ENCODE measurements at regions not wholly inside any gene's neighbourhood (a gene's known extent, or its start where the extent isn't known, plus 50 kb on each side); places are given as distances from the start of the nearest gene placed in this dataset.
A peak's percentile ranks its signal among the peaks of the same experiment; 100 is the strongest.
"Not testable (repeated sequence)": the region's sequence is repeated elsewhere in the genome, so short reads cannot be mapped to it uniquely, and the experiment has no call there.

DNA sequence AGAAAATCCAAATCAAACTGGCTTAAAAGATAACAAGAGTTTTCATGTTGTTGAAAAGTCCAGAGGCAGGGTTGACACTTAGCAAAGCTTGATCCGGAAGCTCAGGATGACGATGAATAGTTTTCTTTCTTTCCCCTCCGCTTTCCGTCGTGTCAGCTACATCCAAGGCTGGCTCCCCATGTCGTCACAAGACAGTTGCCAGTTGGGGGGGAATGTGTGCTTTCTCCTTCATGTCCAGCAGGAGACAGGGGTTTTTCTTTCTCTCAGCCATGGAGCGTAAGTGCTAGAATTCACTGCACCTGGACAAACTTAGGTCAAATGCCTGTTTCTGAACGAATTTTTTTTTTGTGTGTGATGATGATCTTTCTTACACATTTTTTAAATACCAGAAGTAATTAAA lies 273.8 kb upstream of the RGMA start:
- Histone ChIP-seq H3K27ac (no peak overlapping the region), H3K4me3 (no peak overlapping the region)

- no peak overlapping the region for H3K27ac ChIP-seq
- no peak overlapping the region for H3K4me3 ChIP-seq
These were observed 273.2 kb upstream of the RGMA start for GRCh38 chr15:93362203-93362602.

DNA sequence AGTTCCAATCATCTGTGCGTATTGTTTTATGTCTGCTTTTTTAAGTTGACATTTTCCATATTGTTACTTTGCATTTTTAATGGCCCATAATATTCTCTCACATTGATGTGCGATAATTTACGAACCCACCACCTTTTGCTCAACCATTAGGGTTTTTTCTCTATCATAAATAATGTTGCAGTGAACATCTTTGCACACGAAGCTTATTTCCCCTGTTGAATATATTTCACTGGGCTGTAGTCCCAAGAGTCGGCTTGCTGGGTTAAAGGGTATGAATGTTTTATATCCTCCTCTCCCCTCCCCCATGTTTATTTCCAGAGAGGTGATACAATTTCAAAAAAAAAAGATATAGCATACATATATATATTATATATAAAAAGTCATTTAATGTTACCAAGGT lies 272.7 kb upstream of the RGMA start:
- Histone ChIP-seq H3K4me3 (no peak overlapping the region), H3K27ac (no peak overlapping the region)

GRCh38 chr15:93360976-93361375 lies 272.0 kb upstream of the RGMA start:
- H3K4me3 ChIP-seq = no peak overlapping the region
- H3K27ac ChIP-seq = no peak overlapping the region

DNA sequence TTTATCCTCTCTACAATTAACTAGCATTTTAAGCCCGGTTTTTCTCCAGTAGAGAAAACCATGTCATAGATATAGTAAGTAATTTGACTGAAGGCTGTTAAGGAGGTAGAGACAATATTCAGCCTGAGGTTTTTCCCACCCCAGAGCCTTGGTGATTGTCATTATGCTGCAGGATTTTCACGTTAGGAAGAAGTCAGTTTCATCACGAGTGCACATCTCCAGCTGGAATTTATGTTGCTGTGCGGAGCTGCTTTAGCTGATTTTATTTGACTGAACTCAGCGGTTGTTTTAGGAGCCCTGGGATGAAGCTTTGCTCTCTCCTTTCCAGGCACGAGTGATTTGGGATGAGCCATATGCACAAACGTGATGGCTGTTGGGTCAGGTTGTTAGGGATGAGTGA lies 271.3 kb upstream of the RGMA start:
- Histone ChIP-seq H3K4me3 (no peak overlapping the region), H3K27ac (no peak overlapping the region)

DNA sequence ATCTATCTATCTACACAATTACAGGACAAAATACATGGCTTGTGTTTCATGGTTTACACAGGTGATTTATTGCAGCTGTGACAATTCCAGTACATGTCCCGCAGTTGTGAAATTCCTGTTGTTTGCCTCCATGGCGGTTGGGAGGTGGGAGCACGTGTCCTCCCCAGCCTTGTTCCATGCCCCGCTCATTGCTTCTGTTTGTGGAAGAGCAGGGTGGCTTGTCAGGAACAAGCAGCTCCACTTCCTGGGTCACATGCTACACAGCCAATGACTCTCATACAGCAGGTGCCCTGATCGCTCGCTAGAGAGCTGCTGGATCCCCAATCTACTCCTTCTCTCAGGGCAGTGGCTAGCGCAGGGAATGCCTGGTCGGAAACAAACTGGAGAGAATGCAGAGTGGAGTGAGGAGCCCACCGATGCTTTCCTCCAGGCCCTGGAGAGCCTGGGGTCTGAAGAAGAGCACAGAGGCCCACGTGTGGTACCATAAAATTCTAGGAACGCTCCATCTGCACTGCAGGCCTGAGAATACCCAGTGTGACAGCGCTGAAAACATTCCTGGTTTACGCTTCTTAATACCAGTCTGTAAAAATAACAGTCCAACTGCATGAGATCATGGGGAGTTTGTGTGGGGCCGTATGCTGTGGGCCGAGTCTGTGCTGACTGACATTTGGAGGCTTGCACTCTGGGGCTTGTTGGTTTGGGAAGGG lies 270.6 kb upstream of the RGMA start:
- peak overlapping the region in 1 of 21 experiments; percentile 35 for H3K27ac ChIP-seq
- H3K4me3 ChIP-seq = no peak overlapping the region

GRCh38 chr15:93359060-93359408 lies 270.0 kb upstream of the RGMA start:
- Histone ChIP-seq H3K4me3 (no peak overlapping the region), H3K27ac (peak overlapping the region in 6 of 21 experiments; percentile 18 to 65 (median 37))

DNA sequence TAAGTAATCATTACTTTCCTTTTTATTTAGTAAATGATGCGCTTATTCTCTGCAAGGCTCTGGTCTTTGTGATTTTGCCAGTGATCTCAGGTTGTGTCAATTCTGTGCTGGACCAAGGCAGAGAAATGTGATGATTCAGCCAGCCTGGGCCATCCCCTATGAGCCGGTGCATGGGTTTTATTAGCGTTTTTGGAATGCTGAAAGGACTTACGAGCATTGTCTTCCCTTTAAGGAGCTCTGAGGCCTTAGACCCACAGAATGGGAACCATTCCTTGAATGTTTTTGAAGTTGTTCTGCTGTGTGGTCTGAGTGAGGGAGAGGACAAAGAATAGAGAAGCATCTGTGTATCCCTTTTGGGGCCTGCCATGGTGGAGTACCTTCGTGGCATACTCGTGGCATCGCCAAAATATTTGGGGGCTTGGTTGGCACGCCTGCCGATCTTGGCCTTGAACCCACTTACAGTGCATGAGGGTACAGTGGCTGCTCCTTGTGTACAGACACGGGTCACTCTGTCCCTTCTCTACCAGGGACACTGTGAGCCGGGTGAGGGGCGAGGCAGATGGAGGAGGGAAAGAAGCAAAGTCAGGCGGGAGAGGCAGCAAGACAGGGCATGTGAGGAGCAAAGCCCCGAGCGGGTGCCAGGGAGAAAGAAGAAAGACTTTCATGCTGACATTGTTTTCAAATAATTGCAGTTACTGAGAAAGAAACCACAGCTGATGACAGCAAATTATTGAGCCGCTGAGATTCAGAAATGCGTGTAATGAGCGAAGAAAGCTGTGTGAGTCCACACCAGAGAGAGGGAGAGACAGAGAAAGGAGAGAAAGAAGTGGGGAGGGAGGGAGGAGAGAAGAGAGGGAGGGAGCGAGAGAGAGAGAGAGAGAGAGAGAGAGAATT lies 269.4 kb upstream of the RGMA start:
- H3K27ac ChIP-seq = peak overlapping the region in 10 of 21 experiments; percentile 8 to 69 (median 37)
- no peak overlapping the region for H3K4me3 ChIP-seq

DNA sequence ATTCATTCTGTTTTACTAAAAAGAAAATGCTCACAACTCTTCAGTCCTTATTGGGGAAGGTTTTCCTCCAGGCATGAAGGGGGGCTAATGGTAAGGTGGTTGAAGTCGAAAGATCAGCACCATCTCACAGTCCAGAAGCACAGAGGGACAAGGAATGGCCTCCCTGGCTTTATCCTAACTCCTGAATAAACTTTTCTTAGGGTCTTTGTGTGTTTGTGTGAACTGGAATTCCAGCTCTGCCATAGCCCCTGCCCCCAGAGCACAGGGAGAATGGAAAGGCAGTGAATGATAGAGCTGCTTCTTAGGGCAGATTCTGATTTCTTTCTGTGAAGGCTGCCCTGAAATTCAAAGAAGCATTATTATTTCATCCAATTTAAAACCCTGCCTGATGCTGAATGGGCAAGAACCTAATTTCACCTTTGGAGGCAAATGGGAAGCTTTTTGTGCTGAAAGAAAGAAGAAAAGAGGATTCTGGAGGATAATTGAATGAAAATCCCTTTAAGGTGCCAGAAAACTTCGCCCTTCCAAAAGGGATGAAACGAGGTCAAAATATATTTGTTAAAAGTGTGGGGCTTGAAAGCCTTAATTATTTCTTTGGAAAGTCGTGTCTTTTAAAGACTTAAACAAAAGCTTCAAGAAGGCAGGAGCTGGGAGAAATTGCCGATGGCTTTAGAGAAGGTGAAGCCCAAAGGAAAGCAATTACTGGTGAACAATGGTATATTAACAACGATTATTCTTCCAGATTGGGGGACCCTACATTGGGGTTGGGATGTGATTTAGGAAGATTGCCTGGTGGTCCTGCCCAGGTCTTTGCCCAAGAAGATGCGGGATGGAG lies 259.9 kb upstream of the RGMA start:
- H3K4me3 ChIP-seq = no peak overlapping the region
- no peak overlapping the region for H3K27ac ChIP-seq

- H3K4me3 ChIP-seq = no peak overlapping the region
These were observed 259.0 kb upstream of the RGMA start for GRCh38 chr15:93347986-93348385.

DNA sequence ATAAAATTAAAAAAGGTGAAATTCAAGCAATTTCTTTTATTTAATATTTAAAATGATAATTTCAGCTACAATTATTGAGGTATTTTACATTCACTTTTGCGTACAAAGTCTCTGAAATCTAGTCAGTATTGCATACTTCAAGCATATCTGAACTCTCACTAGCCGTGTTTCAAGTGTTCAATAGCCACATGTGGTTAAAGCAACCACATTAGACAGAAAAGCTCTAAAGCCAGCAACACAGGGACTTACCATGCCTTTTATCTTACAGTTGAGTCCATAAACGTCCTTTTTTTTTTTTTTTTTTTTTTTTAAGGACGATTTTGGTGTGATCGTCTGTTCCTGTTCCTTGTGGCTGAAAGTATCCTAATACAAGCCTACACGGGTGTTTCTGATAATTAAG lies 257.0 kb upstream of the RGMA start:
- no peak overlapping the region for H3K27ac ChIP-seq
- H3K4me3 ChIP-seq = no peak overlapping the region

More at GRCh38 chr15:93347986-93348385, 259.0 kb upstream of the RGMA start:
- H3K27ac ChIP-seq = no peak overlapping the region

- not testable (repeated sequence) for H3K4me3 ChIP-seq, H3K27ac ChIP-seq
These were observed 254.4 kb upstream of the RGMA start for GRCh38 chr15:93343402-93343801.

- H3K4me3 ChIP-seq = no peak overlapping the region
- no peak overlapping the region for H3K27ac ChIP-seq
These were observed 252.2 kb upstream of the RGMA start for GRCh38 chr15:93341164-93341563.

DNA sequence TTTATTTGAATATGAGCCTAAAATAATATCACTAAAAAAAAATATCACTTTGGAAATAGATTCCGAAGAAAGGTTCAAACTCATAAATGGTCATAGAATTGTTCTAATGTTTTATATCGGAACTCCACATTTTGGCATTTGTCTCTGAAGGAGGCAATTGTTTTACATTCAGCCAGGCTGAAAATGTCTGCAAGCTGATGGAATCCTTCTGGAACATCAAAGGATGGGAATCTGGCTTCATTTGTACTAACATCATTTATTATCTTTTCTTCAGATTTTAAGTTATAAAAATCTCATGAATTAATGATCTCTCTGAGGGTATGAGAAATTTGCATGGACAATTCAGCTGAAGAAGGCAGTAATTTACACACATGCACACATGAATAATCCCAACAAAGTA lies 251.4 kb upstream of the RGMA start:
- no peak overlapping the region for H3K4me3 ChIP-seq
- no peak overlapping the region for H3K27ac ChIP-seq

GRCh38 chr15:93333796-93334195 lies 244.8 kb upstream of the RGMA start:
- Histone ChIP-seq H3K27ac (no peak overlapping the region), H3K4me3 (no peak overlapping the region)

DNA sequence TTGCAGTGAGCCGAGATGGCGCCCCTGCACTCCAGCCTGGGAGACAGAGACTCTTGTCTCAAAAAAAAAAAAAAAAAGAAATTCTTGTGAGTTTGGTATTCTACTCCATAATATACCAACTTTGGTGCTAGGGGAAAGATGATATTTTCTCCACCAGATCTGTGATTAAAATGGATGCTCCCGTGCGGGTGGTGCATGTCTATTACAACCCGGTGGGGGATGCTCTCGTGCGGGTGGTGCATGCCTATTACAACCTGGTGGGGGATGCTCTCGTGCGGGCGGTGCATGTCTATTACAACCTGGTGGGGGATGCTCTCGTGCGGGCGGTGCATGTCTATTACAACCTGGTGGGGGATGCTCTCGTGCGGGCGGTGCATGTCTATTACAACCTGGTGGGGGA lies 244.1 kb upstream of the RGMA start:
- not testable (repeated sequence) for H3K27ac ChIP-seq, H3K4me3 ChIP-seq

- Histone ChIP-seq H3K27ac (no peak overlapping the region), H3K4me3 (no peak overlapping the region)
These were observed 243.2 kb upstream of the RGMA start for GRCh38 chr15:93332168-93332553.

GRCh38 chr15:93331545-93332167 lies 242.6 kb upstream of the RGMA start:
- no peak overlapping the region for H3K4me3 ChIP-seq
- no peak overlapping the region for H3K27ac ChIP-seq

DNA sequence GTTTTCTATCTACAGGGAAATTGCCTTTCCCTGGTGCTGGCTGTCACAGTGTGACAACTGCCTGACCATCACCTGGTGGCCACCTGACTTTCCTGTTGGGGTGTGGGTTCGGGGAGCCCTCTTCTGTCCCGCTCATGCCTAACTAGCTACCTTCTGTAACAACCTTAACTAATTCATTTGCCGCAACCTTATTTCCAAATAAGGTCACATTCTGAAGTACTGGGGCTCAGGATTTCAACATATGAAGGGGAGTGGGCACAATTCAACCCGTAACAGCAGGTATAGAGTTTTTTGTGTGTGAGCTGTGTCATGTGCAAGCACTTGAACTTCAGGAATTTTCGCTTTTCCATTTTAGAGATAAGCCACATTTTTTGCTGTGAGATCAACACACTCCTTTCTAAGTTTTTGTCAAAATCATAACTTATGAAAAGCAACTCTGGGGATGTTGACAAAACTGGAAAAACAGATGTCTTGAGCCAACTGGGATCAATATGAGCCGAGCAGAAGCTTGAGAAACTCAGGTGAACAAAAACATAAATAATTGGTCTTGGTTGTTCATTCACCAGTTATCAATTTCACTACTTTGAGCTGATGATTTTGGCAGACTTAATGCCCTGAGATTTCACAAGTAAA lies 242.0 kb upstream of the RGMA start:
- H3K27ac ChIP-seq = no peak overlapping the region
- no peak overlapping the region for H3K4me3 ChIP-seq

DNA sequence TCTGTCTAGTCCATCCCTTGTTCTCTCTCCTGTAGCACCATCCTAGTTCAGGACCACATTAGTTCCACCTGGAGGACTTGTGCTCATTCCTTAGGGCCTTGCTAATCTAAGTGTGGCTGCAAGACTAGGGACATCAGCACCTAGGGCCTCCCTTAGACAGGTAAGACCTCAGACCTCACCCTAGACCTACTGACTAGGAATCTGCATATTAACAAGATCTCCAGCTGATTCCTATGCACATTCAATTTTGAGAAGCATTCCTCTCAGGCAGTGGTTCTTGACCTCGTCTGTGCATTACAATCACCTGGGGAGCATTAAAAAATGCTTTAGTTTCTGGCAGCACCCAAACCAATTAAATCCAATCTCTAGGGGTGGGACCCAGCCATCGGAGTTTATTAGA lies 238.4 kb upstream of the RGMA start:
- no peak overlapping the region for H3K4me3 ChIP-seq
- H3K27ac ChIP-seq = no peak overlapping the region
